ENCODE measurements at regions not wholly inside any gene's neighbourhood (a gene's known extent, or its start where the extent isn't known, plus 50 kb on each side); places are given as distances from the start of the nearest gene placed in this dataset.

- peak; percentile 34 for TF ChIP-seq CTCF (IDR thresholded peaks at IDR 0.05; ENCODE audit: control extremely low read depth, extremely low read depth, low read depth, missing control alignments)
- POLR2A ChIA-PET: no interaction called here
- CTCF ChIA-PET: interaction anchor here (1.0 to 3.0 kb wide), 5 partner anchors 19 to 397 kb away, joined by 3 to 14 read pairs (median 3); no protein-coding TSS in a partner anchor
- no peak for DNase-seq (ENCODE audit: extremely low spot score)
Measured at GRCh38 chr11:82676483-82677094, 57.1 kb downstream of the FAM181B start.

- ChIA-PET CTCF (interaction anchor here (0.7 to 3.0 kb wide), 4 partner anchors 11 to 398 kb away, joined by 3 to 14 read pairs (median 3); no protein-coding TSS in a partner anchor), POLR2A (no interaction called here)
- TF ChIP-seq CTCF (IDR thresholded peaks at IDR 0.05; ENCODE audit: control extremely low read depth, extremely low read depth, low read depth, missing control alignments): no peak
- DNase-seq (ENCODE audit: extremely low spot score): no peak
Measured at GRCh38 chr11:82675838-82676237, 57.8 kb downstream of the FAM181B start.

- no peak for TF ChIP-seq CTCF (IDR thresholded peaks at IDR 0.05; ENCODE audit: control extremely low read depth, extremely low read depth, low read depth, missing control alignments)
- ChIA-PET CTCF (interaction anchor here (1.1 kb wide), 1 partner anchor 9 kb away, joined by 3 read pairs; no protein-coding TSS in a partner anchor), POLR2A (no interaction called here)
- no peak for DNase-seq (ENCODE audit: extremely low spot score)
Measured at GRCh38 chr11:82673631-82674030, 60.0 kb downstream of the FAM181B start.

- POLR2A ChIA-PET: no interaction called here
- DNase-seq (ENCODE audit: extremely low spot score): no peak
- CTCF ChIA-PET: no interaction called here
- no peak for TF ChIP-seq CTCF (IDR thresholded peaks at IDR 0.05; ENCODE audit: control extremely low read depth, extremely low read depth, low read depth, missing control alignments)
Measured at GRCh38 chr11:82671451-82671850, 62.2 kb downstream of the FAM181B start.

GRCh38 chr11:82663535-82663934, 70.1 kb downstream of the FAM181B start:
- ChIA-PET CTCF (interaction anchor here (1.3 kb wide), 1 partner anchor 10 kb away, joined by 3 read pairs; no protein-coding TSS in a partner anchor), POLR2A (no interaction called here)
- no peak for TF ChIP-seq CTCF (IDR thresholded peaks at IDR 0.05; ENCODE audit: control extremely low read depth, extremely low read depth, low read depth, missing control alignments)
- no peak for DNase-seq (ENCODE audit: extremely low spot score)

GRCh38 chr11:82653752-82654151, 79.9 kb downstream of the FAM181B start:
- ChIA-PET CTCF (no interaction called here), POLR2A (no interaction called here)
- no peak for DNase-seq (ENCODE audit: extremely low spot score)
- TF ChIP-seq CTCF (IDR thresholded peaks at IDR 0.05; ENCODE audit: control extremely low read depth, extremely low read depth, low read depth, missing control alignments): no peak
